ENCODE measurements at regions not wholly inside any gene's neighbourhood (a gene's known extent, or its start where the extent isn't known, plus 50 kb on each side); places are given as distances from the start of the nearest gene placed in this dataset.

- no peak for DNase-seq (ENCODE audit: low read depth)
- H3K4me3 ChIP-seq (ENCODE audit: low read depth, low read length) = peak overlapping the region; percentile 76
- TF ChIP-seq MAX (IDR thresholded peaks at IDR 0.05; ENCODE audit: low read depth, low read length) = no peak
- no peak for TF ChIP-seq MYC (IDR thresholded peaks at IDR 0.05; ENCODE audit: low read depth, low read length)
- TF ChIP-seq POLR2A (IDR thresholded peaks at IDR 0.05; ENCODE audit: extremely low read depth, insufficient read length) = no peak
- TF ChIP-seq CTCF (IDR thresholded peaks at IDR 0.05; ENCODE audit: low read depth, low read length) = no peak
These were observed 227.0 kb upstream of the PRSS16 start for GRCh38 chr6:27020553-27020880.

- no peak for DNase-seq (ENCODE audit: low read depth)
- no peak for TF ChIP-seq MAX (IDR thresholded peaks at IDR 0.05; ENCODE audit: low read depth, low read length)
- no peak for TF ChIP-seq MYC (IDR thresholded peaks at IDR 0.05; ENCODE audit: low read depth, low read length)
- no peak for TF ChIP-seq CTCF (IDR thresholded peaks at IDR 0.05; ENCODE audit: low read depth, low read length)
- TF ChIP-seq POLR2A (IDR thresholded peaks at IDR 0.05; ENCODE audit: extremely low read depth, insufficient read length) = no peak
- no peak overlapping the region for H3K4me3 ChIP-seq (ENCODE audit: low read depth, low read length)
These were observed 223.8 kb upstream of the PRSS16 start for GRCh38 chr6:27023664-27024063.

GRCh38 chr6:27025351-27025750 lies 222.2 kb upstream of the PRSS16 start:
- DNase-seq (ENCODE audit: low read depth) = no peak
- TF ChIP-seq CTCF (IDR thresholded peaks at IDR 0.05; ENCODE audit: low read depth, low read length) = no peak
- no peak for TF ChIP-seq POLR2A (IDR thresholded peaks at IDR 0.05; ENCODE audit: extremely low read depth, insufficient read length)
- no peak for TF ChIP-seq MAX (IDR thresholded peaks at IDR 0.05; ENCODE audit: low read depth, low read length)
- no peak for TF ChIP-seq MYC (IDR thresholded peaks at IDR 0.05; ENCODE audit: low read depth, low read length)

GRCh38 chr6:27026361-27026760 lies 221.1 kb upstream of the PRSS16 start:
- no peak for DNase-seq (ENCODE audit: low read depth)
- no peak overlapping the region for H3K4me3 ChIP-seq (ENCODE audit: low read depth, low read length)
- TF ChIP-seq POLR2A (IDR thresholded peaks at IDR 0.05; ENCODE audit: extremely low read depth, insufficient read length) (no peak), CTCF (IDR thresholded peaks at IDR 0.05; ENCODE audit: low read depth, low read length) (no peak), MAX (IDR thresholded peaks at IDR 0.05; ENCODE audit: low read depth, low read length) (no peak), MYC (IDR thresholded peaks at IDR 0.05; ENCODE audit: low read depth, low read length) (no peak)

More at GRCh38 chr6:27025351-27025750, 222.2 kb upstream of the PRSS16 start:
- H3K4me3 ChIP-seq (ENCODE audit: low read depth, low read length) = no peak overlapping the region

- DNase-seq (ENCODE audit: low read depth) = no peak
- no peak overlapping the region for H3K4me3 ChIP-seq (ENCODE audit: low read depth, low read length)
- TF ChIP-seq MAX (IDR thresholded peaks at IDR 0.05; ENCODE audit: low read depth, low read length) = no peak
- no peak for TF ChIP-seq MYC (IDR thresholded peaks at IDR 0.05; ENCODE audit: low read depth, low read length)
- TF ChIP-seq CTCF (IDR thresholded peaks at IDR 0.05; ENCODE audit: low read depth, low read length) = no peak
- no peak for TF ChIP-seq POLR2A (IDR thresholded peaks at IDR 0.05; ENCODE audit: extremely low read depth, insufficient read length)
These were observed 216.2 kb upstream of the PRSS16 start for GRCh38 chr6:27031302-27031701.

GRCh38 chr6:27038498-27038897 lies 209.0 kb upstream of the PRSS16 start:
- DNase-seq (ENCODE audit: low read depth) = no peak
- no peak overlapping the region for H3K4me3 ChIP-seq (ENCODE audit: low read depth, low read length)
- TF ChIP-seq MYC (IDR thresholded peaks at IDR 0.05; ENCODE audit: low read depth, low read length) = no peak
- no peak for TF ChIP-seq MAX (IDR thresholded peaks at IDR 0.05; ENCODE audit: low read depth, low read length)
- no peak for TF ChIP-seq CTCF (IDR thresholded peaks at IDR 0.05; ENCODE audit: low read depth, low read length)
- no peak for TF ChIP-seq POLR2A (IDR thresholded peaks at IDR 0.05; ENCODE audit: extremely low read depth, insufficient read length)

Data from NB4 (cell line).